ENCODE measurements at regions not wholly inside any gene's neighbourhood (a gene's known extent, or its start where the extent isn't known, plus 50 kb on each side); places are given as distances from the start of the nearest gene placed in this dataset.
A peak's percentile ranks its signal among the peaks of the same experiment; 100 is the strongest.

- Histone ChIP-seq H3K4me3 (ENCODE audit: low read length) (no peak overlapping the region), H3K9me3 (ENCODE audit: control insufficient read depth, insufficient read depth, low read length) (no peaks in the 10 kb centered on the region), H3K4me2 (ENCODE audit: low read length) (no peak overlapping the region), H3F3A (ENCODE audit: control insufficient read depth, insufficient read depth) (0 out of 2 replicates have a peak, but pooled peaks cover 4% of the 10 kb centered on the region), H3K9me2 (replicated peaks; ENCODE audit: control insufficient read depth, low read length) (no peaks in the 10 kb centered on the region), H4K20me1 (ENCODE audit: control insufficient read depth, insufficient read depth, low read depth, low read length) (no peaks in the 10 kb centered on the region), H3K27me3 (ENCODE audit: control insufficient read depth, low read length) (no peaks in the 10 kb centered on the region), H3K79me2 (ENCODE audit: control insufficient read depth, low read length) (no peaks in the 10 kb centered on the region), H3K4me1 (ENCODE audit: control insufficient read depth, low read length) (peaks cover 18% of the 10 kb centered on the region), H3K27ac (ENCODE audit: low read depth, low read length) (no peak overlapping the region), H3K36me3 (ENCODE audit: control insufficient read depth, low read length) (no peaks in the 10 kb centered on the region)
- TF ChIP-seq CTCF (IDR thresholded peaks at IDR 0.05; ENCODE audit: low read depth, low read length, poor library complexity, severe bottlenecking), result no peak
These were observed 288.7 kb downstream of the FOXO1 start for GRCh38 chr13:40377783-40378182.

- peaks cover 23% of the 10 kb centered on the region for H3K4me1 ChIP-seq (ENCODE audit: control insufficient read depth, low read length)
- no peaks in the 10 kb centered on the region for H3K27me3 ChIP-seq (ENCODE audit: control insufficient read depth, low read length)
- 0 out of 2 replicates have a peak, but pooled peaks cover 4% of the 10 kb centered on the region for H3F3A ChIP-seq (ENCODE audit: control insufficient read depth, insufficient read depth)
These were observed 287.2 kb downstream of the FOXO1 start for GRCh38 chr13:40379196-40379595.

GRCh38 chr13:40379794-40380578 is 286.5 kb downstream of the FOXO1 start:
- Histone ChIP-seq H3K79me2 (ENCODE audit: control insufficient read depth, low read length) (no peaks in the 10 kb centered on the region), H3K4me1 (ENCODE audit: control insufficient read depth, low read length) (peaks cover 23% of the 10 kb centered on the region), H3K4me3 (ENCODE audit: low read length) (no peak overlapping the region), H4K20me1 (ENCODE audit: control insufficient read depth, insufficient read depth, low read depth, low read length) (no peaks in the 10 kb centered on the region), H3F3A (ENCODE audit: control insufficient read depth, insufficient read depth) (0 out of 2 replicates have a peak, but pooled peaks cover 4% of the 10 kb centered on the region), H3K27ac (ENCODE audit: low read depth, low read length) (no peak overlapping the region), H3K9me3 (ENCODE audit: control insufficient read depth, insufficient read depth, low read length) (no peaks in the 10 kb centered on the region), H3K4me2 (ENCODE audit: low read length) (no peak overlapping the region), H3K27me3 (ENCODE audit: control insufficient read depth, low read length) (no peaks in the 10 kb centered on the region), H3K36me3 (ENCODE audit: control insufficient read depth, low read length) (no peaks in the 10 kb centered on the region), H3K9me2 (replicated peaks; ENCODE audit: control insufficient read depth, low read length) (no peaks in the 10 kb centered on the region)
- TF ChIP-seq EZH2phosphoT487 (IDR thresholded peaks at IDR 0.05; ENCODE audit: borderline replicate concordance, low read length), result no peak
- TF ChIP-seq CTCF (IDR thresholded peaks at IDR 0.05; ENCODE audit: low read depth, low read length, poor library complexity, severe bottlenecking), result no peak

More at GRCh38 chr13:40379196-40379595, 287.2 kb downstream of the FOXO1 start:
- H3K9me3 ChIP-seq (ENCODE audit: control insufficient read depth, insufficient read depth, low read length), result no peaks in the 10 kb centered on the region
- no peaks in the 10 kb centered on the region for H4K20me1 ChIP-seq (ENCODE audit: control insufficient read depth, insufficient read depth, low read depth, low read length)
- no peak for TF ChIP-seq CTCF (IDR thresholded peaks at IDR 0.05; ENCODE audit: low read depth, low read length, poor library complexity, severe bottlenecking)
- TF ChIP-seq EZH2phosphoT487 (IDR thresholded peaks at IDR 0.05; ENCODE audit: borderline replicate concordance, low read length), result no peak
- no peaks in the 10 kb centered on the region for H3K79me2 ChIP-seq (ENCODE audit: control insufficient read depth, low read length)
- H3K9me2 ChIP-seq (replicated peaks; ENCODE audit: control insufficient read depth, low read length), result no peaks in the 10 kb centered on the region
- H3K36me3 ChIP-seq (ENCODE audit: control insufficient read depth, low read length), result no peaks in the 10 kb centered on the region
- no peak overlapping the region for H3K4me3 ChIP-seq (ENCODE audit: low read length)
- H3K27ac ChIP-seq (ENCODE audit: low read depth, low read length), result no peak overlapping the region
- peak overlapping the region; percentile 20 for H3K4me2 ChIP-seq (ENCODE audit: low read length)
